ENCODE measurements at regions not wholly inside any gene's neighbourhood (a gene's known extent, or its start where the extent isn't known, plus 50 kb on each side); places are given as distances from the start of the nearest gene placed in this dataset.

GRCh38 chr3:144063306-144063705 lies 91.7 kb downstream of the DIPK2A start:
- DNase-seq, result no peak
- H3K27me3 ChIP-seq (ENCODE audit: control insufficient read depth, insufficient read depth, low read length), result no peaks in the 10 kb centered on the region
- H3K9me3 ChIP-seq (replicated peaks; ENCODE audit: control insufficient read depth, low read depth, low read length), result no peaks in the 10 kb centered on the region
- no CpG with 5 or more reads among the region's 2 CpGs for WGBS (ENCODE audit: insufficient coverage)
- no peaks in the 10 kb centered on the region for H3K36me3 ChIP-seq (ENCODE audit: control insufficient read depth, insufficient read depth, low read length)
- H3K4me1 ChIP-seq (ENCODE audit: control insufficient read depth, insufficient read depth, low read length), result no peaks in the 10 kb centered on the region
- no peak overlapping the region for H3K27ac ChIP-seq (ENCODE audit: low read length)
- no peak overlapping the region for H3K4me3 ChIP-seq (ENCODE audit: low read length)

- no peak overlapping the region for H3K4me3 ChIP-seq (ENCODE audit: low read length)
- peaks cover 4% of the 10 kb centered on the region for H3K9me3 ChIP-seq (replicated peaks; ENCODE audit: control insufficient read depth, low read depth, low read length)
- H3K36me3 ChIP-seq (ENCODE audit: control insufficient read depth, insufficient read depth, low read length), result no peaks in the 10 kb centered on the region
- no peaks in the 10 kb centered on the region for H3K27me3 ChIP-seq (ENCODE audit: control insufficient read depth, insufficient read depth, low read length)
- 88% methylated on average over 1 of the region's 3 CpGs for WGBS (ENCODE audit: insufficient coverage)
- no peak for DNase-seq
- H3K27ac ChIP-seq (ENCODE audit: low read length), result no peak overlapping the region
- no peaks in the 10 kb centered on the region for H3K4me1 ChIP-seq (ENCODE audit: control insufficient read depth, insufficient read depth, low read length)
Measured at GRCh38 chr3:144067059-144067458, 95.4 kb downstream of the DIPK2A start.

- Histone ChIP-seq H3K36me3 (ENCODE audit: control insufficient read depth, insufficient read depth, low read length) (no peaks in the 10 kb centered on the region), H3K4me3 (ENCODE audit: low read length) (no peak overlapping the region), H3K4me1 (ENCODE audit: control insufficient read depth, insufficient read depth, low read length) (no peaks in the 10 kb centered on the region), H3K27me3 (ENCODE audit: control insufficient read depth, insufficient read depth, low read length) (no peaks in the 10 kb centered on the region), H3K27ac (ENCODE audit: low read length) (no peak overlapping the region), H3K9me3 (replicated peaks; ENCODE audit: control insufficient read depth, low read depth, low read length) (peaks cover 5% of the 10 kb centered on the region)
- no peak for DNase-seq
- WGBS (ENCODE audit: insufficient coverage), result no CpG with 5 or more reads among the region's 1 CpG
Measured at GRCh38 chr3:144073698-144074097, 102.1 kb downstream of the DIPK2A start.

- no peaks in the 10 kb centered on the region for H3K9me3 ChIP-seq (replicated peaks; ENCODE audit: control insufficient read depth, low read depth, low read length)
- H3K4me1 ChIP-seq (ENCODE audit: control insufficient read depth, insufficient read depth, low read length), result no peaks in the 10 kb centered on the region
- no peaks in the 10 kb centered on the region for H3K27me3 ChIP-seq (ENCODE audit: control insufficient read depth, insufficient read depth, low read length)
- WGBS (ENCODE audit: insufficient coverage), result 91% methylated on average over 2 of the region's 2 CpGs
- H3K27ac ChIP-seq (ENCODE audit: low read length), result no peak overlapping the region
- no peak for DNase-seq
- no peaks in the 10 kb centered on the region for H3K36me3 ChIP-seq (ENCODE audit: control insufficient read depth, insufficient read depth, low read length)
- no peak overlapping the region for H3K4me3 ChIP-seq (ENCODE audit: low read length)
Measured at GRCh38 chr3:144079634-144080033, 108.0 kb downstream of the DIPK2A start.

GRCh38 chr3:144084929-144085328 lies 113.3 kb downstream of the DIPK2A start:
- WGBS (ENCODE audit: insufficient coverage), result no CpG with 5 or more reads among the region's 2 CpGs
- DNase-seq, result no peak
- no peak overlapping the region for H3K4me3 ChIP-seq (ENCODE audit: low read length)

GRCh38 chr3:144085964-144086363 lies 114.3 kb downstream of the DIPK2A start:
- Histone ChIP-seq H3K36me3 (ENCODE audit: control insufficient read depth, insufficient read depth, low read length) (no peaks in the 10 kb centered on the region), H3K4me1 (ENCODE audit: control insufficient read depth, insufficient read depth, low read length) (no peaks in the 10 kb centered on the region), H3K4me3 (ENCODE audit: low read length) (no peak overlapping the region), H3K27me3 (ENCODE audit: control insufficient read depth, insufficient read depth, low read length) (no peaks in the 10 kb centered on the region), H3K9me3 (replicated peaks; ENCODE audit: control insufficient read depth, low read depth, low read length) (no peaks in the 10 kb centered on the region), H3K27ac (ENCODE audit: low read length) (no peak overlapping the region)
- peak; percentile 69 for DNase-seq
- no CpG with 5 or more reads among the region's 3 CpGs for WGBS (ENCODE audit: insufficient coverage)

More at GRCh38 chr3:144084929-144085328, 113.3 kb downstream of the DIPK2A start:
- no peaks in the 10 kb centered on the region for H3K9me3 ChIP-seq (replicated peaks; ENCODE audit: control insufficient read depth, low read depth, low read length)
- H3K36me3 ChIP-seq (ENCODE audit: control insufficient read depth, insufficient read depth, low read length), result no peaks in the 10 kb centered on the region
- H3K27me3 ChIP-seq (ENCODE audit: control insufficient read depth, insufficient read depth, low read length), result no peaks in the 10 kb centered on the region
- H3K27ac ChIP-seq (ENCODE audit: low read length), result no peak overlapping the region
- no peaks in the 10 kb centered on the region for H3K4me1 ChIP-seq (ENCODE audit: control insufficient read depth, insufficient read depth, low read length)

- no peak for DNase-seq
- H3K4me3 ChIP-seq (ENCODE audit: low read length), result no peak overlapping the region
- H3K9me3 ChIP-seq (replicated peaks; ENCODE audit: control insufficient read depth, low read depth, low read length), result peaks cover 10% of the 10 kb centered on the region
- H3K27ac ChIP-seq (ENCODE audit: low read length), result no peak overlapping the region
- no CpG with 5 or more reads among the region's 3 CpGs for WGBS (ENCODE audit: insufficient coverage)
- no peaks in the 10 kb centered on the region for H3K36me3 ChIP-seq (ENCODE audit: control insufficient read depth, insufficient read depth, low read length)
- no peaks in the 10 kb centered on the region for H3K4me1 ChIP-seq (ENCODE audit: control insufficient read depth, insufficient read depth, low read length)
- no peaks in the 10 kb centered on the region for H3K27me3 ChIP-seq (ENCODE audit: control insufficient read depth, insufficient read depth, low read length)
Measured at GRCh38 chr3:144096016-144096415, 124.4 kb downstream of the DIPK2A start.

- Histone ChIP-seq H3K4me3 (ENCODE audit: low read length) (no peak overlapping the region), H3K9me3 (replicated peaks; ENCODE audit: control insufficient read depth, low read depth, low read length) (peaks cover 10% of the 10 kb centered on the region), H3K27ac (ENCODE audit: low read length) (no peak overlapping the region), H3K27me3 (ENCODE audit: control insufficient read depth, insufficient read depth, low read length) (no peaks in the 10 kb centered on the region), H3K4me1 (ENCODE audit: control insufficient read depth, insufficient read depth, low read length) (no peaks in the 10 kb centered on the region), H3K36me3 (ENCODE audit: control insufficient read depth, insufficient read depth, low read length) (no peaks in the 10 kb centered on the region)
- DNase-seq, result no peak
- no CpG with 5 or more reads among the region's 2 CpGs for WGBS (ENCODE audit: insufficient coverage)
Measured at GRCh38 chr3:144097163-144097562, 125.5 kb downstream of the DIPK2A start.

- no peak overlapping the region for H3K27ac ChIP-seq (ENCODE audit: low read length)
- H3K36me3 ChIP-seq (ENCODE audit: control insufficient read depth, insufficient read depth, low read length), result no peaks in the 10 kb centered on the region
- WGBS (ENCODE audit: insufficient coverage), result 82% methylated on average over 7 of the region's 7 CpGs
- DNase-seq, result no peak
- no peaks in the 10 kb centered on the region for H3K27me3 ChIP-seq (ENCODE audit: control insufficient read depth, insufficient read depth, low read length)
- H3K4me3 ChIP-seq (ENCODE audit: low read length), result no peak overlapping the region
- peaks cover 10% of the 10 kb centered on the region for H3K9me3 ChIP-seq (replicated peaks; ENCODE audit: control insufficient read depth, low read depth, low read length)
- H3K4me1 ChIP-seq (ENCODE audit: control insufficient read depth, insufficient read depth, low read length), result no peaks in the 10 kb centered on the region
Measured at GRCh38 chr3:144098691-144099090, 127.1 kb downstream of the DIPK2A start.

- peaks cover 3% of the 10 kb centered on the region for H3K4me1 ChIP-seq (ENCODE audit: control insufficient read depth, insufficient read depth, low read length)
- H3K27ac ChIP-seq (ENCODE audit: low read length), result no peak overlapping the region
- H3K27me3 ChIP-seq (ENCODE audit: control insufficient read depth, insufficient read depth, low read length), result no peaks in the 10 kb centered on the region
- H3K9me3 ChIP-seq (replicated peaks; ENCODE audit: control insufficient read depth, low read depth, low read length), result peaks cover 10% of the 10 kb centered on the region
- H3K4me3 ChIP-seq (ENCODE audit: low read length), result no peak overlapping the region
- peak; percentile 68 for DNase-seq
- WGBS (ENCODE audit: insufficient coverage), result no CpG with 5 or more reads among the region's 1 CpG
- H3K36me3 ChIP-seq (ENCODE audit: control insufficient read depth, insufficient read depth, low read length), result no peaks in the 10 kb centered on the region
Measured at GRCh38 chr3:144102421-144102820, 130.8 kb downstream of the DIPK2A start.

GRCh38 chr3:144104186-144104585 lies 132.6 kb downstream of the DIPK2A start:
- Histone ChIP-seq H3K36me3 (ENCODE audit: control insufficient read depth, insufficient read depth, low read length) (no peaks in the 10 kb centered on the region), H3K9me3 (replicated peaks; ENCODE audit: control insufficient read depth, low read depth, low read length) (peaks cover 4% of the 10 kb centered on the region), H3K27ac (ENCODE audit: low read length) (no peak overlapping the region), H3K4me3 (ENCODE audit: low read length) (no peak overlapping the region), H3K4me1 (ENCODE audit: control insufficient read depth, insufficient read depth, low read length) (peaks cover 3% of the 10 kb centered on the region), H3K27me3 (ENCODE audit: control insufficient read depth, insufficient read depth, low read length) (no peaks in the 10 kb centered on the region)
- DNase-seq, result peak; percentile 73
- WGBS (ENCODE audit: insufficient coverage), result no CpG with 5 or more reads among the region's 3 CpGs

All from muscle of leg (tissue), 3 donors.